ENCODE measurements at regions not wholly inside any gene's neighbourhood (a gene's known extent, or its start where the extent isn't known, plus 50 kb on each side); places are given as distances from the start of the nearest gene placed in this dataset.
"Not testable (repeated sequence)": the region's sequence is repeated elsewhere in the genome, so short reads cannot be mapped to it uniquely, and the experiment has no call there.

GRCh38 chr1:163980394-163980793, 578.6 kb upstream of the PBX1 start:
- no peak overlapping the region for H3K4me3 Mint-ChIP-seq (ENCODE audit: unreplicated experiment)
- peaks cover 4% of the 10 kb centered on the region for H3K9me3 Mint-ChIP-seq (ENCODE audit: unreplicated experiment)

GRCh38 chr1:163981500-163982030, 577.4 kb upstream of the PBX1 start:
- Mint-ChIP-seq H3K9me3 (ENCODE audit: unreplicated experiment) (no peaks in the 10 kb centered on the region), H3K4me3 (ENCODE audit: unreplicated experiment) (no peak overlapping the region), H3K36me3 (ENCODE audit: unreplicated experiment) (no peaks in the 10 kb centered on the region), H3K27me3 (ENCODE audit: unreplicated experiment) (no peaks in the 10 kb centered on the region), H3K27ac (ENCODE audit: unreplicated experiment) (no peak overlapping the region), H3K4me1 (ENCODE audit: unreplicated experiment) (no peaks in the 10 kb centered on the region)
- TF ChIP-seq, protein P1, sequence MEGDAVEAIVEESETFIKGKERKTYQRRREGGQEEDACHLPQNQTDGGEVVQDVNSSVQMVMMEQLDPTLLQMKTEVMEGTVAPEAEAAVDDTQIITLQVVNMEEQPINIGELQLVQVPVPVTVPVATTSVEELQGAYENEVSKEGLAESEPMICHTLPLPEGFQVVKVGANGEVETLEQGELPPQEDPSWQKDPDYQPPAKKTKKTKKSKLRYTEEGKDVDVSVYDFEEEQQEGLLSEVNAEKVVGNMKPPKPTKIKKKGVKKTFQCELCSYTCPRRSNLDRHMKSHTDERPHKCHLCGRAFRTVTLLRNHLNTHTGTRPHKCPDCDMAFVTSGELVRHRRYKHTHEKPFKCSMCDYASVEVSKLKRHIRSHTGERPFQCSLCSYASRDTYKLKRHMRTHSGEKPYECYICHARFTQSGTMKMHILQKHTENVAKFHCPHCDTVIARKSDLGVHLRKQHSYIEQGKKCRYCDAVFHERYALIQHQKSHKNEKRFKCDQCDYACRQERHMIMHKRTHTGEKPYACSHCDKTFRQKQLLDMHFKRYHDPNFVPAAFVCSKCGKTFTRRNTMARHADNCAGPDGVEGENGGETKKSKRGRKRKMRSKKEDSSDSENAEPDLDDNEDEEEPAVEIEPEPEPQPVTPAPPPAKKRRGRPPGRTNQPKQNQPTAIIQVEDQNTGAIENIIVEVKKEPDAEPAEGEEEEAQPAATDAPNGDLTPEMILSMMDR (IDR thresholded peaks at IDR 0.05) = no peak
- DNase-seq (ENCODE audit: extremely low spot score, unreplicated experiment) = no peak

More at GRCh38 chr1:163980394-163980793, 578.6 kb upstream of the PBX1 start:
- TF ChIP-seq, protein P1 (IDR thresholded peaks at IDR 0.05) = no peak
- Mint-ChIP-seq H3K4me1 (ENCODE audit: unreplicated experiment) (no peaks in the 10 kb centered on the region), H3K27ac (ENCODE audit: unreplicated experiment) (no peak overlapping the region), H3K27me3 (ENCODE audit: unreplicated experiment) (no peaks in the 10 kb centered on the region), H3K36me3 (ENCODE audit: unreplicated experiment) (no peaks in the 10 kb centered on the region)
- no peak for DNase-seq (ENCODE audit: extremely low spot score, unreplicated experiment)

DNA sequence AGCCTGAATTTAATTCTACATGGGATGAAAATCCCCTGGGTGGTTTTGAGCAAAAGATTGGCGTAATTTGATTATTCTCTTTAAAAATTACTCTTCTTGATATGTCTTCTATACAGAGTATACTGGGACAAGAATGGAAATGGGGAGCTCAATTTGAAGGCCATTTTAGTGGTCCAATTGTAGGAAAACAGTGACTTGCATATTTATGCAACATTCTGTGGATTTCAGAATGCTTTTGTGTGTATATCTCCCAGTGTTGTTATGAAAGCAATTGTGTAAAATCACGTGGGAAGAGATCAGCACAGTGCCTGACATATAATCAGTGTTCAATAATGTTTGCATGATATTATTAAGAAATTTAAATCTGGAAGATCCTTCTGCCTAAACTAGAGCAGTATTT, 575.9 kb upstream of the PBX1 start:
- H3K9me3 Mint-ChIP-seq (ENCODE audit: unreplicated experiment) = no peaks in the 10 kb centered on the region
- no peaks in the 10 kb centered on the region for H3K27me3 Mint-ChIP-seq (ENCODE audit: unreplicated experiment)
- no peak overlapping the region for H3K4me3 Mint-ChIP-seq (ENCODE audit: unreplicated experiment)
- DNase-seq (ENCODE audit: extremely low spot score, unreplicated experiment) = no peak
- no peaks in the 10 kb centered on the region for H3K36me3 Mint-ChIP-seq (ENCODE audit: unreplicated experiment)
- TF ChIP-seq, protein P1 (IDR thresholded peaks at IDR 0.05) = no peak
- H3K4me1 Mint-ChIP-seq (ENCODE audit: unreplicated experiment) = no peaks in the 10 kb centered on the region
- H3K27ac Mint-ChIP-seq (ENCODE audit: unreplicated experiment) = no peak overlapping the region

DNA sequence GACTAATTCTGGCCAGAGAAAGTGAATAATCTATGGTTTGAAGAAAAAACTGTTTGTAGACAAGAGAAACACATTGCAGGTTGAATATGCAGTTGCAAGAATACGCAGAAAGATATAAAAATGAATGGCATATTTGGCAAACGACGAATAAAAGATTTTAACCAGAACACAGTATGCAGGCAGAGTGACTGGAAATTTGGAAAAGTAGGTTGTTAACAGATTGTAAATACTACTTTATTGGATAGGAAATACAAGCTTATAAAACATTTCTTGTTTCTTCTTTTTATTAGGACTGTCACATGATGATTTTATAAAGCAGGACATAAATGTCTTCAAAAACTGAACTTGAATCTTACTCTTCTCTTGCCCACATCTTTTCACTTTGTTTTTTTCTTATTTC, 573.3 kb upstream of the PBX1 start:
- no peaks in the 10 kb centered on the region for H3K27me3 Mint-ChIP-seq (ENCODE audit: unreplicated experiment)
- no peaks in the 10 kb centered on the region for H3K4me1 Mint-ChIP-seq (ENCODE audit: unreplicated experiment)
- H3K4me3 Mint-ChIP-seq (ENCODE audit: unreplicated experiment) = no peak overlapping the region
- TF ChIP-seq, protein P1 (IDR thresholded peaks at IDR 0.05) = no peak
- no peak overlapping the region for H3K27ac Mint-ChIP-seq (ENCODE audit: unreplicated experiment)
- no peak for DNase-seq (ENCODE audit: extremely low spot score, unreplicated experiment)
- H3K36me3 Mint-ChIP-seq (ENCODE audit: unreplicated experiment) = no peaks in the 10 kb centered on the region
- H3K9me3 Mint-ChIP-seq (ENCODE audit: unreplicated experiment) = peaks cover 5% of the 10 kb centered on the region

GRCh38 chr1:163999131-163999530, 559.9 kb upstream of the PBX1 start:
- TF ChIP-seq, protein P1 (IDR thresholded peaks at IDR 0.05) = no peak
- no peak for DNase-seq (ENCODE audit: extremely low spot score, unreplicated experiment)
- H3K27me3 Mint-ChIP-seq (ENCODE audit: unreplicated experiment) = no peaks in the 10 kb centered on the region
- H3K27ac Mint-ChIP-seq (ENCODE audit: unreplicated experiment) = no peak overlapping the region
- peaks cover 58% of the 10 kb centered on the region for H3K9me3 Mint-ChIP-seq (ENCODE audit: unreplicated experiment)
- no peaks in the 10 kb centered on the region for H3K36me3 Mint-ChIP-seq (ENCODE audit: unreplicated experiment)
- H3K4me1 Mint-ChIP-seq (ENCODE audit: unreplicated experiment) = no peaks in the 10 kb centered on the region
- no peak overlapping the region for H3K4me3 Mint-ChIP-seq (ENCODE audit: unreplicated experiment)

DNA sequence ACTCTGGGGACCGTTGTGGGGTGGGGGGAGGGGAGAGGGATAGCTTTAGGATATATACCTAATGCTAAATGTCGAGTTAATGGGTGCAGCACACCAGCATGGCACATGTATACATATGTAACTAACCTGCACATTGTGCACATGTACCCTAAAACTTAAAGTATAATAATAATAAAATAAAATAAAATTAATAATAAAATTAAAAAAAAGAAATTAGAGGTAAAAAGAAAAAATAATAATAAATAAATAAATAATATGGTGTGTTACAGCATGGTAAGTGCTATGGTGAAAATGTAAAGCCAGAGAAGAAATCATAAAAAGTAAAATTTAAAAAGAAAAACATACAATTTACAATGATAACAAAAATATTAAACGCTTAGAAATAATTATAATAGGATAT, 552.8 kb upstream of the PBX1 start:
- not testable (repeated sequence) for H3K4me3 Mint-ChIP-seq (ENCODE audit: unreplicated experiment); H3K36me3 Mint-ChIP-seq (ENCODE audit: unreplicated experiment); H3K27me3 Mint-ChIP-seq (ENCODE audit: unreplicated experiment); H3K27ac Mint-ChIP-seq (ENCODE audit: unreplicated experiment); H3K4me1 Mint-ChIP-seq (ENCODE audit: unreplicated experiment); DNase-seq (ENCODE audit: extremely low spot score, unreplicated experiment)
- H3K9me3 Mint-ChIP-seq (ENCODE audit: unreplicated experiment) = peaks cover 48% of the 10 kb centered on the region
